22Rv1 (cell line): ENCODE measurements at regions not wholly inside any gene's neighbourhood (a gene's known extent, or its start where the extent isn't known, plus 50 kb on each side); places are given as distances from the start of the nearest gene placed in this dataset.

ENCODE experiments used
- H3K27ac ChIP-seq: fragments of 450-650 bp; 2 replicates; pipeline ENCODE4 v1.5.1; 2017
- CTCF ChIP-seq: fragments of 450-650 bp; IDR thresholded peaks from 2 replicates; pipeline ENCODE4 v1.5.1; 2017; ENCODE audit warnings: mild to moderate bottlenecking
- ZFX ChIP-seq: fragments of 450-650 bp; IDR thresholded peaks from 2 replicates; pipeline ENCODE4 v1.6.1; 2017; ENCODE audit warnings: antibody characterized with exemption, borderline replicate concordance

- no peak overlapping the region for H3K27ac ChIP-seq
- TF ChIP-seq ZFX (no peak), CTCF (no peak)
These were observed 242.4 kb downstream of the OGFRL1 start for GRCh38 chr6:71531006-71531405.

DNA sequence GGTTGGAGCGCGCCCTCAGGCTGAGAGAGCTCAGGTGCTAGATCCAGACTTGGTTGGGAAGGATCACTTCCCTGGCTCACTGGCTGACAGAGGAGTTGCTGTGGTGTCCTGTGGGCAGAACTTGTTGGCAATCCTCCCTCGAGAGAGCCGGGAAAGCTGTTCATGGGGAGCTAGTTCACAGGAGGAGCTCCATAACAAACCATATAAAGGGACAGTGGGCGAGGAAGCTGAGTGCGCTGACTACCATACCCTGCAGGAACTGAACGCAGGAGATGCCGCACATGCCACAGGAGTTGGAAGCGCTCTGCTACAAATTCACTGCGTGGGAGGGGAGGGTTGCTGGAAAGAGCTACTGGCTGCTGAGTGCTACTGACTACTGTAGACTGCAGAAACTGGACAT lies 243.2 kb downstream of the OGFRL1 start:
- TF ChIP-seq ZFX = no peak
- no peak for TF ChIP-seq CTCF
- no peak overlapping the region for H3K27ac ChIP-seq

DNA sequence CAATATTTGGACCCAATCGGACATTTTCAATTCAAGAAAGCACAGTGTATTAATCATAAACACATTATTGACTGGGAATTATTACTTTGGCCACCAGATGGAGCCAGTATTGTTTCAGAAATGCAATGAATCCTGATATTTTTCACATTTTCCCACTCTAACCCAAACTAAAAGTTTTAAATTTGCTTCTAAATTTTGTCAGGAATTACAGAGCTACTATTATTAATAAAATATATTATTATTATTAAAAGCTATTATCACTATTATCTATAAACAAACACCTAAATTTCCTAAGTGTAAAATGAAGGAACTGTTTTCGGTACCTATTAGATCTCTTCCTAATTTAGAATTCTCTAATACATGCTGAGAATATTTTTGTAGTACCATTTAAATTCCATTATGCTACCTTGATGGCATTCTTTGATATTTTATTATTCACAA lies 245.3 kb downstream of the OGFRL1 start:
- H3K27ac ChIP-seq = no peak overlapping the region
- TF ChIP-seq ZFX (no peak), CTCF (peak; percentile 78)

- H3K27ac ChIP-seq = no peak overlapping the region
- TF ChIP-seq CTCF = no peak
- no peak for TF ChIP-seq ZFX
These were observed 246.3 kb downstream of the OGFRL1 start for GRCh38 chr6:71534921-71535320.

DNA sequence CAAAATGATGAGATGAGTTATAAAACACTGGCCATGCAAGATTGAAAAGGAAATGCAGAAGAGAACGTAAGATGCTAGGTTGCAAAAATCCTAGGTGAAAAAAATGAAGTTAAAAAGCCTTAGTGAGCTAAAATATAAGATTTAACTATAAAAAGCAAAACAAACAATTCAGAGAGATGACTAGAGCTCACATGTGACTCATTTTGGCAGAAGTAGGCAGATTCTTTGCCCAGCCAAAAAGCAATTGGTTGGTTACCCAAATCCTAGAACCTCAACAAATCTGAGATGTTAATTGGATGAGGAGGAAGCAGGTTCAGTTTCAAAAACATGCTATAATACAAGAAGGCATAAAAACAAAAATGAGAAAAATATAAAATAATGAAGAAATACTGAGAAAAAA lies 249.1 kb downstream of the OGFRL1 start:
- H3K27ac ChIP-seq = no peak overlapping the region
- TF ChIP-seq CTCF (no peak), ZFX (no peak)

- TF ChIP-seq ZFX = no peak
- no peak for TF ChIP-seq CTCF
- no peak overlapping the region for H3K27ac ChIP-seq
These were observed 255.4 kb downstream of the OGFRL1 start for GRCh38 chr6:71544028-71544427.

DNA sequence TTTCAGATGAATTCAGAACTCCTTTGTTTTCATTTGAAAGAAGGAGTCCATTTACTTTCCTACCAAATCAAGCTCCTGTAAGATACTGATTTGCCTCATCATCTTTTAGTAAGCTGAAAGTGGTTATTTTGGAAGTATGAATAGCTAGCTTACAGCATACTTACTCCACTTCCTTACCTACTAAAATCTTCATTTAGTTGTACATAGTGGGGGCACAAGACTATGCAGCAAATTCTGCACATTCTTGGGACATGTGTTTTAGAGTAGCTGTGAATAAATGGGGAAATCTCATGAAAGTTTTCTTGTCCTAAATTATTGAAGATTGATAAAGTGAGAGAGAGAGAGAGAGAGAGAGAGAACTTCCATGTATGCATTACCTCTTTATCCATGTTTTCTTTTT lies 256.3 kb downstream of the OGFRL1 start:
- TF ChIP-seq ZFX (no peak), CTCF (no peak)
- no peak overlapping the region for H3K27ac ChIP-seq
